T-helper 17 cell (primary cell): ENCODE measurements at regions not wholly inside any gene's neighbourhood (a gene's known extent, or its start where the extent isn't known, plus 50 kb on each side); places are given as distances from the start of the nearest gene placed in this dataset.
"Not testable (repeated sequence)": the region's sequence is repeated elsewhere in the genome, so short reads cannot be mapped to it uniquely, and the experiment has no call there.

Experiments
- ATAC-seq: fragments of 150-1000 bp; cut with Tn5 transposase; 2 replicates; pipeline ENCODE4 v1.10.0; 2021; ENCODE audit warnings: mild to moderate bottlenecking, moderate library complexity
- DNase-seq, 3 donors: peaks; one replicate each; pipeline versions ENCODE4 v3.0.0 to v3.0.0-alpha.2; 2020 to 2021
- H3K9me3 ChIP-seq: one replicate; pipeline ENCODE4 v1.7.0; 2013; ENCODE audit warnings: low read length, mild to moderate bottlenecking; ENCODE audit not compliant: control insufficient read depth, poor library complexity, severe bottlenecking
- H3K27ac Mint-ChIP-seq: one replicate; pipeline ENCODE4 v1.8.0; 2022; ENCODE audit warnings: mild to moderate bottlenecking, moderate library complexity, mixed read lengths
- H3K27me3 Mint-ChIP-seq: one replicate; pipeline ENCODE4 v1.8.0; 2022; ENCODE audit warnings: mixed read lengths
- H3K36me3 Mint-ChIP-seq: one replicate; pipeline ENCODE4 v1.8.0; 2022; ENCODE audit warnings: low read depth, mixed read lengths
- H3K4me1 Mint-ChIP-seq: one replicate; pipeline ENCODE4 v1.8.0; 2022; ENCODE audit warnings: mild to moderate bottlenecking, mixed read lengths
- H3K4me3 Mint-ChIP-seq: one replicate; pipeline ENCODE4 v1.8.0; 2022; ENCODE audit warnings: mild to moderate bottlenecking, moderate library complexity, mixed read lengths

DNA sequence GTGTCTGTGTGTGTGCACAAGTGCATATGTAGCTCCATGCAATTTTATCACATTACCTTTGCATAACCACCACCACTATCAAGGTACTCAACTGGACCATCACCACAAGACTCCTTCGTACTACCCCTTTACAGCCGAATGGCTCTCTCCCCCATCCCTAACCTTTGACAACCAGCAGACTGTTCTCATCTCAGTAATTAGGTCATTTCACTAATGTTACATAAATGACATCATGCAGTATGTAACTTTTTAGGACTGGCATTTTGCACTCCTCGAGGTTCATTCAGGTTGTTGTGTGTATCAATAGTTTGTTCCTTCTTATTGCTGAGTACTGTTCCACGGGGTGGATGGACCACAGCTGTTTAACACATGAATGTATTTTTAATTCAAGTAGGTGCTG is 121.8 kb upstream of the SLC6A11 start:
- DNase-seq (no peak), ATAC-seq (no peak)
- H3K4me3 Mint-ChIP-seq, result no peak overlapping the region
- H3K4me1 Mint-ChIP-seq, result no peaks in the 10 kb centered on the region
- H3K27ac Mint-ChIP-seq, result no peak overlapping the region
- no peaks in the 10 kb centered on the region for H3K36me3 Mint-ChIP-seq
- peaks cover 48% of the 10 kb centered on the region for H3K27me3 Mint-ChIP-seq
- no peaks in the 10 kb centered on the region for H3K9me3 ChIP-seq

DNA sequence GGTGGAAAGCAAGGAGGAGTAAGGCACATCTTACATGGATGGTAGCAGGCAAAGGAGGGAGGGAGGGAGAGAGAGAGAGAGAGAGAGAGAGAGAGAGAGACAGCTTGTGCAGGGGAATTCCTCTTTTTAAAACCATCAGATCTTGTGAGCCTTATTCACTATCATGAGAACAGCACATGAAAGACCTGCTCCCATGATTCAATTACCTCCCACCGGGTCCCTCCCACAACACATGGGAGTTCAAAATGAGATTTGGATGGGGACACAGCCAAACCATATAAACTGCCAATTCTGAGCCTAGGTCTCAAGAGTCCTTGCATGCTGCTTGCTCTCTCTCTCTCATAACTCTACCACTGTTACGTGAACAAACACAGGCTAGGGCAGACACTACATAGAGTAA is 120.8 kb upstream of the SLC6A11 start:
- peaks cover 56% of the 10 kb centered on the region for H3K27me3 Mint-ChIP-seq
- H3K27ac Mint-ChIP-seq, DNase-seq, H3K4me3 Mint-ChIP-seq, H3K4me1 Mint-ChIP-seq, H3K9me3 ChIP-seq, H3K36me3 Mint-ChIP-seq, ATAC-seq: not testable (repeated sequence)

DNA sequence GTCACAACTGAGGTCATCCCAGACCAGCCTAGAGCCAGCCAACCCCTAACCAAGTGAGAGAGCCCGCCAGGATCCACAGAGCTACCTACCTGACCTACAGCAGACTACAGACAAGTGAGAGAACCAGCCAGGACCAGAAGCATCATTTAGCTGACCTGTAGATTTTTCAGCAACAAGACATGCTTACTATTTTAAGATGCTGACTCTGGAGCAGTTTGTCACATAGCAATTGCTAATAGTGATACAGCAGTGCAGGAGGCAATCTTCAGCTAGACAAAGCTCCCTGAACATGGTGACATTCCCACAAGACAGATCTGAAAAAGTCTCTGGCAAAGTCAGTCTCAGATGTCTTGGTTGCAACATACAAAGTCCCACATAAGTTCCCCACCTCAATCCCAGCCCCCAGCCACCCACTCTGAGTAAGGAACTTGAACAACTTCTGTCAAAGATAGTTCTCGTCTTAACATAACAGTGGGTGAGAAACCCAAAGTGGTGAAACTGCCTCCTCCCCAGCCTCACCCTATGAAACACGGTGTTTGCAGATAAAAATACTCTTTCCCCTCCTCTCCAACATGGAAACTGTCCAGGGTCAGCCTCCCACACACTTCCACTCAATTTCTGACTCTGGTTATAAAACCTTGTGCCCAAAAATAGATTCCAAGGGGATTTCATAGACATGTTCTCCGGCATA is 120.3 kb upstream of the SLC6A11 start:
- Mint-ChIP-seq H3K27ac (no peak overlapping the region), H3K36me3 (no peaks in the 10 kb centered on the region), H3K4me3 (no peak overlapping the region), H3K4me1 (no peaks in the 10 kb centered on the region), H3K27me3 (peaks cover 57% of the 10 kb centered on the region)
- no peak for ATAC-seq
- H3K9me3 ChIP-seq, result no peaks in the 10 kb centered on the region
- no peak for DNase-seq

DNA sequence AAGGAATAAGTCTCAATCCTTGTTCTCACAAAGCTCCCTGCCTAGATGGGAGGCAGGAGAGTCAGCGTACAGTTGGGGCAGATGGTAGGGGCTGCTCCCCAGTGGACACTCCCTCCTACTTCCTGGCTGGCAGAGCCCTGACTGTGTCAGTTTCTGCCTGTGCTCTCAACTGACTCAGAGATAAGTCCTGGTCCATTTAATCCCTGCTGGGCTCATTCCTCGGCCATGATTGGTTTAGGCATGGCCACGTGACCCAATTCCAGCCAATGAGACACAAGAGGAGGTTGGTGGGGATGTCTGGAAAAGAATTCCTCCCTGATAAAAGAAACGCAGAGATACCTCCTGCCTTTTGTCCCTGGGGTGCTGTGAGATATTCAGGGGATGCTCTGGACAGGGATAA is 118.1 kb upstream of the SLC6A11 start:
- H3K4me1 Mint-ChIP-seq, result no peaks in the 10 kb centered on the region
- ATAC-seq, result no peak
- peaks cover 68% of the 10 kb centered on the region for H3K27me3 Mint-ChIP-seq
- no peak for DNase-seq
- H3K4me3 Mint-ChIP-seq, result no peak overlapping the region
- no peaks in the 10 kb centered on the region for H3K9me3 ChIP-seq
- no peaks in the 10 kb centered on the region for H3K36me3 Mint-ChIP-seq
- H3K27ac Mint-ChIP-seq, result no peak overlapping the region

DNA sequence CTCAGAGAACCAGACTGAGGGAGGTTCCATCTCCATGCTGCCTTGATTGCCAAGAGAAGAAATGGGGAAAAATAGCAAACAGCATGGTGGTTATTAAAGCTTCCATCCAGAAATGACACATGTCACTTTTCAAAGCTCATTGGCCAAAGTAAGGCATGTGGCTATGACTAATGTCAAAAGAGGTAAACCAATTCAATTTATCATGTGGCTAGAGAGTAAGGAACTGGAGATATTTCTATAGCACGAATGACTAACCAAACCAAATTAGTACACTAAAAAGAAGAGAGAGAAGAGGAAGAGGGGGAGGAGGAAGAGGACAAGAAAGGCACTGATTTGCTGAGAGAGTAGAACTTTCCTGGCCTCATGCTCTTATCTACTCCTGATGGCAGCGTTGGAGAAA is 115.2 kb upstream of the SLC6A11 start:
- Mint-ChIP-seq H3K4me1 (peaks cover 7% of the 10 kb centered on the region), H3K27ac (no peak overlapping the region), H3K36me3 (no peaks in the 10 kb centered on the region), H3K4me3 (no peak overlapping the region), H3K27me3 (peaks cover 87% of the 10 kb centered on the region)
- DNase-seq (no peak), ATAC-seq (no peak)
- H3K9me3 ChIP-seq, result no peaks in the 10 kb centered on the region

DNA sequence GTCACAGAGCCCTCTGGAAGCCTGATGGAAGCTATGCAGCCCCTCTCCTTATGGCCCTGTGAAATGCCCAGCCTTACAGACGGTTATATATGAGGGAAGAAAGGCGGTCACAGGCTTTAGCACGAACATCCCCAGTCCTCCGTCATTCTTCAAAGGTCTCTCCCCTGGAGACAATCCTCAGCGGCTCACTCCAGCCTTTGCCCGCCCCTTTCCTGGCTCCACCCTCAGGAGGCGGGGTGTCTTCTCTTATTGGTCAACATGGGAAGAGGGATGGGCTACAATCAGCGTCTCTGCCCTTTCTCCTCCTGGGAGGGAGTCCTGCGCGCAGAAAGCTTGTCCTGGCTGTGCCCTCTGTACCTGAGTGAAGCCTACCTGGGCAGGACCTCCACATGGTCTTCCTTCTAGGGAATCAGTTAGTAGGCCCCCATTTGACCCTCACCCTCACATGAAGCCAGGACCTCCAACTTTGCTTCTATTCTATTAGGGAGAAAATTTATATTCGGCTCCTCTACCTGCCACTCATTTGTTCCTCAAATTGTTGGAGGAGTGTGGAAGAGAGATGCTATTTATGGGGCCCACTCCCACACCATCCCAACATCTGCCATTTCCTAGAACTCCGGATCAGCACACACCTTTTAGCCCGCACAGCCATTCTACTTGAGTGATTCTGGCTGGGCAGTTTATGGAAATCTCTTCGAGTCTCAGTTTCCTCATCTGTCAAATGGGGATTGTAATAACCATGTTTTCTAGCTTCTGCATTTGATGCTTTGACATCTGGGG is 112.9 kb upstream of the SLC6A11 start:
- H3K27ac Mint-ChIP-seq, result no peak overlapping the region

DNA sequence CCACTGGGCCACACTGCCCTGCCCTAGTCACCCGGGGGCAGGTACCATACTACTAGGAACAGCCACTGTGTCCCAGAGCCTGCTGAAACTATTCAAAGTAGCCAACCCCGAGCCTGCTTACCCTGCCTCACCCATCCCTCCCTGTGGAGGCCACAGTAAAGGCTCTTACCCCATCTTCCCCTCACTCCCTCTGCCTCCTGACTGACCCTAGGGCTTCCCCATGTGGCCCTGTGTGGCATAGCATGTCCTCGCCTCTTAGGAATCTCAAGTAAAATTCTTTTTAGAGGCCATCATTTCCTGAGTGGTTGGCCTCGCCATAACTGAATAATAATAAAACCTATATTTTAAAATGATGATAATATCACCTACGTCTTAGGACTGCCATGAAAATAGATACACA is 112.2 kb upstream of the SLC6A11 start:
- H3K4me3 Mint-ChIP-seq, result no peak overlapping the region
- H3K36me3 Mint-ChIP-seq, result peaks cover 4% of the 10 kb centered on the region
- ATAC-seq (no peak), DNase-seq (no peak)
- H3K27ac Mint-ChIP-seq, result no peak overlapping the region
- no peaks in the 10 kb centered on the region for H3K9me3 ChIP-seq
- peaks cover 18% of the 10 kb centered on the region for H3K4me1 Mint-ChIP-seq
- H3K27me3 Mint-ChIP-seq, result peaks cover 78% of the 10 kb centered on the region

More for the DNA sequence above, 112.9 kb upstream of the SLC6A11 start:
- H3K9me3 ChIP-seq, result no peaks in the 10 kb centered on the region
- H3K36me3 Mint-ChIP-seq, result peaks cover 4% of the 10 kb centered on the region
- H3K4me3 Mint-ChIP-seq, result no peak overlapping the region
- DNase-seq (no peak), ATAC-seq (no peak)
- peaks cover 18% of the 10 kb centered on the region for H3K4me1 Mint-ChIP-seq
- H3K27me3 Mint-ChIP-seq, result peaks cover 82% of the 10 kb centered on the region

DNA sequence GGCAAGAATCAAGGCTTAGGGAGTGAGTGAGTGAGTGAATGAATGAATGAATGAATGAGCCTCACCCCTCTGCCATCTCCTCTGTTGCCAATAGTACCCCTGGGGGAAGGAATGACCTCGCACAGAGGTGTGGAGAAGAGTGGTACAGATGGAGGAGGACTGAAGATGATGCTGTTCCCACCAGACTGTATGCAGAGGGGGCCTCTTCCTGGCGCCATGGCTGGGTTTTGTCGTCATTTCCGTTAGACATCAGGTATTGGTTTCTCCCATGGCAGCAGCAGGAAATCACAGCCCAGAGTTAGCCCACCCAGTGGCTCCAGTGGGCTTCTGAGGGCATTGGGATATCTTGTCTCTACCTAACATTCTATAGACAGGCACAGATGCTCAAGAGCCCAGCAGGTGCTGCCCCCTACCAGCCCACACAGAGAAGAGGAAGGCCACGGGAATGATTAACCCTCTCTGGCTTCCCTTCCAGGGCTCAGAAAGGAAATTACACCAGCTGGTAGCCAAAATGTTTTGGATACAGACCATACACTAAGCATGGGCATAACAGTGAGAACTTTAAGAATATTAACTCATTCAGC is 109.8 kb upstream of the SLC6A11 start:
- Mint-ChIP-seq H3K4me1 (peaks cover 20% of the 10 kb centered on the region), H3K4me3 (peak overlapping the region; percentile 43), H3K27ac (no peak overlapping the region), H3K27me3 (peaks cover 86% of the 10 kb centered on the region), H3K36me3 (peaks cover 6% of the 10 kb centered on the region)
- DNase-seq (no peak), ATAC-seq (no peak)
- no peaks in the 10 kb centered on the region for H3K9me3 ChIP-seq

DNA sequence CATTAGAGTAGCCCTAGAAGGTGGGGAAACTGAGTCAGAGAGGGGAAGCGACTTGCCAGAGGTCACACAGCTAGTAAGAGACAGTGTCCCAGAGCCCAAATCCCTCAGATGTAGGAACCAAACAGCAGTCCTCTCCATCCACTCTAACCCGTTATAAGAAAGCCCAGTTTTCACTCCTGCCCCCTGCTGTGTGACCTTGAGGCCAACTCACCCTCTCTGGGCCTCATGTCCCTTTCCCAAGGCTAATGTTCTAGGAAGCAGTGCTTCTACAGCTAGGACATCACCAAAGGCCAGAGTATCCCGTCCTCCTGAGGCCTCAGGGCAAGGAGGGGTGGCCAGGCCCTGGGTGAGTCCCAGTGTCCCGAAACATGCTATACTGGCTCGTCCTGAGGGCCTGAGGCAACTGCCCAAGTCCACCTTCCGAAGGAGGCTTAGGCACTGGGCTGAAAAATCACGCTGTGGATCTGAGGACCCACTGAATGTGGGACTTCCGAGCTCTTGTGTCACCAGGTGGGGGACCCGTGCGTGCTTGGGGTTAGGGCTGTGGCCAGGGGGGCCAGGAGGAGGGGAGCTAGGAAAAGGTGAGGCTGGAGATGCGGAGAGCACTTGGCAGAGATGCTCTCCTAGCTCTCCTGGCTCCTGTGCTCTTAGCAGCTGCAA is 109.2 kb upstream of the SLC6A11 start:
- Mint-ChIP-seq H3K4me1 (peaks cover 20% of the 10 kb centered on the region), H3K27ac (no peak overlapping the region), H3K4me3 (peak overlapping the region; percentile 76), H3K27me3 (peaks cover 80% of the 10 kb centered on the region), H3K36me3 (peaks cover 6% of the 10 kb centered on the region)
- DNase-seq, result no peak
- no peak for ATAC-seq
- no peaks in the 10 kb centered on the region for H3K9me3 ChIP-seq

DNA sequence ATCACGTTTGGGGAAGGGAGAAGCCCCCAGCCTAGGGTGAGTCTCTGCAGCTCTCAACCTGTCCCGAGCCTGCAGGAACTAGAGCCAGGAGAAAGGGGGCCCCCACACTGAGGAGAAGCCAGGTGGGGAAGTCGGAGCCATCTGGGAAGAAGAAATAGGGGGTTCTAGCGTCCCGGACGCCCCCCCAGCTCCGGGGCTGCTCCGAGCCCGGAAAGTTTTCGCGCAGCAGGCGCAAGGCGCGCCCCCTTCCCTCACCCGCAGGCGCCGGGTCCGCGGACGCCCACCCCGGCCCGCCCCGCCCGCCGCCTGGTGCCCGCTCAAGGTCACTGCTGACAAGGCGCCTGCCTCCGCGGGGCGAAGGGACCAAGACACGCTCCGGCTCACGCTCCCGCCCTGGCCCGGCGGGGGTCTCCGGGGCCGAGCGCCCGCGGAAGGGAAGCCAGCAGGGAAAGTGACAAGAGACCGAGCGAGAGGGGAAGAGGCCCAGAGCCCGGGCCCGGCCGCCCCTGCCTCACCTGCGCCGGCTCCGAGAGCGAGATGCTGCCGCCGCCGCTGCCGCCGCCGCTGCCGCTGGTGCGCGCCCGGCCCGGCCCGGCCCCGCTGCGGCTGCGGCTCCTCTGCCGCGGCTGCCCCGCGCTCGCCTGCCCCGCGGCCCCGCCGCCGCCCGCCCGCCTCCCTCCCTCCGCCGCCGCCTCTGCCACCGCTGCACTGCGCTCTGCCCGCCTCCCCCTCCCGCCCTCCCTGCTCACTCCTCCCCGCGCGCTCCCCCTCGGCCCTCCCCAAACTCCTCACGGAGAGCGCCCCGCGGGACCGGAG is 108.4 kb upstream of the SLC6A11 start:
- Mint-ChIP-seq H3K27me3 (peaks cover 78% of the 10 kb centered on the region), H3K27ac (no peak overlapping the region)

DNA sequence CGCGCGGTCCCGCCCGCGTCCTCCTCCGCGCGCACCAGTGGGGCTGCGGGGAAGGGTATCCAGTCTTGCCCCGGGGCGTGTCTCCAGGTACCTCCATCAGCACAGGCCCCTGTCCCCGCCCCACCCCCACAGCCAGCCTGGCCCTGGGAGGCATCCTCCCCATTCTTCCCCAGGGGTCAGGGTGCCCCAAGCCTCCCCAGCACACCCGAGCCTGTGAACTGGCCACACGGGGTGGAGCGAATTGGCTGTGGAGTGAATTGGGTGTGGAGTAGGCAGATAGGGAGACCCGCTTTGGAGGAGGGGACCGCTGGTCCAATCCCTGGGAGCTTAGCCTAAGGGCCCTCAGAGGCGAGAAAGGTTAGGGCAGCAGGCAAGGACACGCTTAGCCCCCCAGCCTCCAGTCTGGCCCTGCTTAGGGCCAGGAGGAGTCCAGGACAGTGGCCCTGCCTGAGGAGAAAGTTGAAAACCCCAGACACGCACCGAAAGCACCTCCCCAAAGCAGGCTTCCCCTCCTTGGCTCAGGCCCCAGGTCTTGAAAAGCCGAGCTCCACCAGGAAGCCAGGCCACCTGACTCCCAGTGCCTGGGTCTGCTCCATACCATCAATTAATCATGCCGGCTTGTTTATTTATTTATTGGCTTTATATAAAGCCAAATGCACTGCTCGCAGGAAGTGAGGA is 107.7 kb upstream of the SLC6A11 start:
- no peaks in the 10 kb centered on the region for H3K9me3 ChIP-seq
- Mint-ChIP-seq H3K36me3 (peaks cover 6% of the 10 kb centered on the region), H3K4me3 (no peak overlapping the region), H3K27ac (no peak overlapping the region), H3K27me3 (peaks cover 78% of the 10 kb centered on the region), H3K4me1 (peaks cover 20% of the 10 kb centered on the region)
- ATAC-seq (no peak), DNase-seq (no peak)

More for the DNA sequence above, 108.4 kb upstream of the SLC6A11 start:
- H3K4me3 Mint-ChIP-seq, result peak overlapping the region; percentile 76
- ATAC-seq (no peak), DNase-seq (no peak)
- H3K9me3 ChIP-seq, result no peaks in the 10 kb centered on the region
- H3K4me1 Mint-ChIP-seq, result peaks cover 20% of the 10 kb centered on the region
- H3K36me3 Mint-ChIP-seq, result peaks cover 6% of the 10 kb centered on the region

DNA sequence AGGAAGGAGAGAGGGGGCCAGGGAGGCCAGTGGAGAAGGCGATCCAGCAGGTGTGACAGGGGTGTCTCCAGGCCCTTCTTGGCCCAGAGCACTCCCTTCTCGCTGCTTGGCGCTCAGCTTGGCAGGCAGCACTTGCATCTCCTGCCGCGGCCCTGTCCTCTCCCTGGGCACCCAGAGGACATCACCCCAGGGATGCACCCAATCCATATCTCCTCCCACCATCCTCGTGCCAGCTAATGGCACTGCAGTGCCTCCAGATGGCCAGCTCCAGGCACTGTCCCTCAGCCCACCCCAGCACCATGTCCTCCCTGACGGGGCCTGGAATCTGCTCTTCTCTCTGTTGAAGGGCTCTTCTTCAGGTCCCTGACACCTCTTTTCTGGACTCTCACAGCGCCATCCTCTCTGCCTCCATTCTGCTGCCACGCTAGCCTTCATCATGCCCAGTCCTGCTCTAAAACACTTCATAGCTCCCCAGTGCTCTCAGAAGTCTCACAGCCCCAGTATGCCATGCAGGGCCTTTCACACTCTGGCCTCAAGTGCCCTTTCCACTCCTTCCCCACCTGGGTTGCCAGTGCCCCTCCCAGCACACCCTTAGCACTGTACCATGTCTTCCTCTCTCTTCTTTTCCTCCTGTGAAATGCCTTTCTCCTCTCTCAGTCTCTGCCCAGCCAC is 106.8 kb upstream of the SLC6A11 start:
- H3K9me3 ChIP-seq, result no peaks in the 10 kb centered on the region
- Mint-ChIP-seq H3K27me3 (peaks cover 69% of the 10 kb centered on the region), H3K4me3 (peak overlapping the region; percentile 75), H3K4me1 (peaks cover 16% of the 10 kb centered on the region), H3K36me3 (peaks cover 6% of the 10 kb centered on the region), H3K27ac (no peak overlapping the region)
- no peak for DNase-seq
- no peak for ATAC-seq
